ENCODE measurements at regions not wholly inside any gene's neighbourhood (a gene's known extent, or its start where the extent isn't known, plus 50 kb on each side); places are given as distances from the start of the nearest gene placed in this dataset.

DNA sequence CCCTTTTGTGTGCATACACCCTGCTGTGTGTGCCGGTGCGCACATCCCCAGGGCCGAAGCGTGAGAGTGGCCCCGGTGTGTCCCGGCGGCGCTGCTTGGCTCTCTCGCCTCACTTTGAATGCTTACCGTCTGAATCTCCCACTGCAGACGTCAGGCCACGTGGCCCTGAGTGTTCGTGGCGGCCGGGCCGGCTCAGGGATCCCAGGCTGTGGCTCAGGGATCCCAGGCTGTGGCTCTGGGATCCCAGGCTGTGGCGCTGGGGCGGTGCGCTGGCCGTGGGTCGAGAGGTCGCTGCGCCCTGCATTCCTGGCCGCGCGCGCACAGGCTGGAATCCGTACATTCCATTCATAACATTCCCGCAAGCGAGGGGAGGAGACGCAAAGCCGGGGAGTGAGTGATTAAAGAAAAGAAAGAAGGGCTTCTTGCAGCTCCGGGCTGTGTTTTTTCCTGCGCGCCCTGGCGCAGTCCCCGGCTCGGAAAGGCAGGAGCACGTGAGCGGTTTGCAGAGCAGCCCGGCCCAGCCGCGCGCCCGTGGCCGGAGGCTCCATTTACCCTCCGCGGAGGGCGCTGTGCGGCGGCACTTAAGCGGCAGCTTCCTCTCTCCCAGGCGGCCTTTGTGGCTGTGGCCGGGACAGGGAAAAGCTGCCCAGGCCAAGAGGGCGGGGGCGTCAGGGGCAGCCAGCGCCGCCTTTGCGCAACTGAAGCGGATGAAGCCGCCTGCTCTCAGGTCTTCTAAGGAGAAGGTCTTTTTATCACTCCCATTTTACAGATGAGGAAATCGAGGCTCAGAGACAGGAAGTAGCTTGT is 87.0 kb upstream of the ALDH1L1 start:
- DNase-seq (ENCODE audit: low read depth, low spot score) = peak; percentile 96

GRCh38 chr3:126266850-126267168 is 86.4 kb upstream of the ALDH1L1 start:
- DNase-seq (ENCODE audit: low read depth, low spot score) = no peak

- peak; percentile 60 for DNase-seq (ENCODE audit: low read depth, low spot score)
These were observed 86.0 kb upstream of the ALDH1L1 start for GRCh38 chr3:126266291-126266840.

DNA sequence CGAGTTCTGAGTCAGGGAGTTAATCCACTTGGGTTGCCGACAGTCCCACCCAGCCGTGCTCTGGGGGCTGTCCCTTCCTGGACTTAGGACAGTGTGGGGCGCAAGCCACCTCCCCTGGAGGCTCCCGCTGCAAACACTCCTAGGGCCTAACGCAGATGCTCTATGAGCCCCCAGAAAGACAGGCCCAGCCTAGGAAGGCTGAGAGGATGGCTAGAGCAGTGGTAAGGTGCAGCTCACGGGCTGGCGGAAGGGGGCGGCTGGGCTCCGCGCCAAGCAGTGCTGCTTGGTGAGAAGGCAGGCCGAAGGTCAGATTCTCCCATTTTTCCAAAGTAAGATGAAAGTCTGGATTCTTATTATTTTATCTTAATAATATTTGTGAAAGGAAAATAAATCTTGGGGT is 84.6 kb upstream of the ALDH1L1 start:
- no peak for DNase-seq (ENCODE audit: low read depth, low spot score)

GRCh38 chr3:126264381-126264780 is 84.0 kb upstream of the ALDH1L1 start:
- DNase-seq (ENCODE audit: low read depth, low spot score) = no peak

DNA sequence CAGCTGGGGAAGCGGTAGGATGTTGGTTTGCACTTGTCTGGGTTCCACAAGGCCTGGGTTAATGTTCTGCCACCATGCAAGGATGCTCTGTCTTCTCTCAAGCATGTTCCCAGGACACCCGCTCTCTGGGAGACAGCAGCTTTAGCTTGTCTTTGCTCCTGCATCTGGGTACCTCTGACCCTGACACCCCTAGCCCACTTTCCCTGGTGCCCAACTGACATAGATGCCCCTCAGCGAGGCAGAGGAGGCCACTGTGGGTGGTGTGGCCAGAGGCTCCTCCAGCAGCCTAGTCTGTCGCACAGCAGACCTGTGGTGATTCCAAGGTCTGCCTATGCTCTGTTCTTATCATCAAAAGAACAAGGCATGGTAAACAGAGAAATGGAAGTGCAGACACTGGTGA is 83.6 kb upstream of the ALDH1L1 start:
- no peak for DNase-seq (ENCODE audit: low read depth, low spot score)

DNA sequence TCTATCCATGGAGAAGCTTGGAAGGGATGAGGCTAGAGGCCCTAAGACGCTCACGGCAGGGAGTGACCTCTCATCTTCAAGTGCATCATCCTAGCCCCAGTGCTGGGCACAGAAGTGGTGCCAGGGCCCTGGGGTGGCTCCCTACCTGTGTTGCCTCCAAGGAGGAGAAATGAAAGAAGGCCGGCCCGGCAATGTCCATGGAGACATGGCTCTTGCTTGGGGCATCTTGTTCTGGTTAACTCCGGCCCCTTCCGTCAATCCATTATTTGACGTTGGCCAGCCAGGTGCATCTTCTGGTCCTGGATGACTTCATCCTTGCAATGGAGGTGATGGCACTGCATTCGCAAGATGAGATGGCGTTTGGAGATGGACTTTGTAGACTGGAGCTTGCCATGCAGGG is 83.2 kb upstream of the ALDH1L1 start:
- DNase-seq (ENCODE audit: low read depth, low spot score) = no peak

DNA sequence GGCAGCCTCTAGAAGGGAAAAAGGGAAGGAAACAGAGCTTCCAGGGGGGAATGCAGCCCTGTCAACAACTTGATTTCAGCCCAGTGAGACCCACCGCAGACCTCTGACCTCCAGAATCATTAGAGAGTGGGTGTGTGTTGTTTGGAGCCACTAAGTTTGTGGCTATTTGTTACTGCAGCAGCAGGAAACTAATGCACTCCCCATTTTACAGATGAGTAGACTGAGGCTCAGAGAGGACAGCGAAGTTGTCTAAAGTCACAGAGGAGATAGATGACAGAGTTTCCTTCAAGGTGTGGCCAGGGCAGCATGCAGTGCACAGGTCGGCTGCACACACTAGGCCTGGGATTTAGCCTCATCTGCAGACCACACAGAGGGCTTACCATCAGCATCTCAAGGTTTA is 81.8 kb upstream of the ALDH1L1 start:
- DNase-seq (ENCODE audit: low read depth, low spot score) = no peak

- DNase-seq (ENCODE audit: low read depth, low spot score) = peak; percentile 45
These were observed 80.7 kb upstream of the ALDH1L1 start for GRCh38 chr3:126261037-126261436.

- peak; percentile 47 for DNase-seq (ENCODE audit: low read depth, low spot score)
These were observed 79.3 kb upstream of the ALDH1L1 start for GRCh38 chr3:126259411-126260391.

- no peak for DNase-seq (ENCODE audit: low read depth, low spot score)
These were observed 78.3 kb upstream of the ALDH1L1 start for GRCh38 chr3:126258670-126259069.

- no peak for DNase-seq (ENCODE audit: low read depth, low spot score)
These were observed 77.6 kb upstream of the ALDH1L1 start for GRCh38 chr3:126257984-126258383.

- no peak for DNase-seq (ENCODE audit: low read depth, low spot score)
These were observed 76.8 kb upstream of the ALDH1L1 start for GRCh38 chr3:126257174-126257573.

DNA sequence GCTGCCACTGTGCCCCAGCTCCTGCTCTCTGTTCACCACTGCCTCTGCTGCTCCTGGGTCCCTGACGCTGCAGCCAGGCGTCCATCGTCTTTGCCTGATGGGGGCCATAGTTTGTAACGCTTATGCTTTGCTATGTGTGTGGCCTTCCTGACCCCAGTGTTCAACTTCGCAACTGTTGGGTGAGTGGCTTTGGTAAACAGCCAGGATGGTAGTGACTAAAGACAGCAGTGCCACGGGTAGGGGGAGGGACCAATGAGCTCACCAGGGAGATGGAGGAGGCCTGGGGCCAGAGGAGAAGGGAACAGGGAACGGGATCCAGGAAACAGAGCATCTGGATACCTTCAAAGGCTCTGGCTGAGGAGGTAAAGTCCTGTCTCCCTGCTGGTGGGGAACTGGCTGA is 75.9 kb upstream of the ALDH1L1 start:
- no peak for DNase-seq (ENCODE audit: low read depth, low spot score)

DNA sequence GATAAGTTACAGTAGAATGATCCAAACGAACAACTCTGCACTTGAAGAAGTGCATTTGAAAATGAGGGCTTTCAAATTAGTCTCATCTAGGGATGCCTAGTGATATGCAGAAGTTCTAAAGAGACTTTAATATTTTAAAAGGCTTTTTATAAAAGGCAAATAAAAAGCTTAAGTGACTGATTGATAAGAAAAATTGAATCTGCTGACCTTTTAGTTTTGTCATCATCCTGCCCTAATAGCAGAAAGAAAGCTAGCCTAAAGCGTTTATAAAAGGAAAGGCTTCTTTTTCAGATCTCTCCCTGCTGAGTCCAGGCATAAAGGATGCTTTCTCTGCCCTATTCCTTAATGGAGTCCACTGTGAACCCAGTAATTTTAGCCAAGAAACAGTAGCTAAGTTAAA is 72.7 kb upstream of the ALDH1L1 start:
- DNase-seq (ENCODE audit: low read depth, low spot score) = no peak

DNA sequence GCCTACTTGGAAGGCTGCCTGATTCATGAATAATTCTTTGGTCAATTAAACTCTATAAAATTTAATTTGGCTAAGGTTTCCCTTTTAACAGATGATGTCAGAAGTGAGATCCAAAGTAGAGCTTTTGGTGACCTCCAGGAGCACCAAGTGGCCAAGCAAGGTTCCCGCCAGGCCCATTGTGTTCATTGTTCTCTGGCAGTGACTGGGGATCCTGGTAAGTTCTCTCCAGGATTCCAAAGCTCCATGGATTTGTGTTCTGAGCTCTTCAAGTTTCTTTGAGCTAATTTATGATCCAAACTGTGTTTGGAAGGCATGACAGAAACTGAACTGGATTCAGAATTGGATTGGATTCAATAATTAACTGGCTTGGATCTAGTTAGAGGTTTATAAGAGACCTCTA is 72.0 kb upstream of the ALDH1L1 start:
- DNase-seq (ENCODE audit: low read depth, low spot score) = no peak

GRCh38 chr3:126245811-126246727 is 65.7 kb upstream of the ALDH1L1 start:
- DNase-seq (ENCODE audit: low read depth, low spot score) = peak; percentile 77
